SK-N-SH (cell line): ENCODE measurements at regions not wholly inside any gene's neighbourhood (a gene's known extent, or its start where the extent isn't known, plus 50 kb on each side); places are given as distances from the start of the nearest gene placed in this dataset.

Experiments used
- CTCF ChIA-PET: fragments of 300-600, 350-600 bp; formaldehyde crosslinking; extraction: SDS; loops from one replicate; lab custom pipeline; 2021; lab: Yijun Ruan, JAX
- POLR2A ChIA-PET: fragments of 350-600 bp; sonication (Branson Sonifier 250); formaldehyde crosslinking; extraction: SDS; loops from one replicate; lab custom pipeline; 2020; ENCODE audit warnings: antibody characterized with exemption, inconsistent platforms; lab: Yijun Ruan, JAX
- DNase-seq: peaks from one replicate; pipeline ENCODE4 v3.0.0; 2012
- H2AFZ ChIP-seq: fragments of 200-600 bp; sonication (generic); 2 replicates; pipeline ENCODE4 v1.8.1; 2016; ENCODE audit warnings: antibody characterized with exemption, mild to moderate bottlenecking, low read depth
- H3F3A ChIP-seq: fragments of 200-600 bp; sonication (generic); replicated peaks from 2 replicates; pipeline ENCODE3; 2016; ENCODE audit warnings: antibody characterized with exemption, mild to moderate bottlenecking; ENCODE audit not compliant: insufficient read depth
- H3K27ac ChIP-seq, 2 experiments: fragments of 200-500 bp in 1 of 2; fragments of 200-600 bp in 1 of 2; sonication (Bioruptor generic) in 1 of 2; sonication (generic), shearing (Covaris generic) in 1 of 2; 2 replicates each; pipeline versions ENCODE4 v1.5.1 to v1.6.1; 2014 to 2016; ENCODE audit warnings: low read depth in 2 of 2, inconsistent platforms in 1 of 2, low read length in 1 of 2, mild to moderate bottlenecking in 1 of 2, mixed read lengths in 1 of 2
- H3K27me3 ChIP-seq: fragments of 200-600 bp; sonication (generic), shearing (Covaris generic); 2 replicates; pipeline ENCODE4 v1.6.1; 2016; ENCODE audit warnings: mixed run types; ENCODE audit not compliant: insufficient read depth
- H3K36me3 ChIP-seq, 2 experiments: fragments of 200-500 bp in 1 of 2; fragments of 200-600 bp in 1 of 2; sonication (Bioruptor generic) in 1 of 2; sonication (generic) in 1 of 2; replicated peaks in 1 of 2; 2 replicates each; pipeline versions ENCODE3 to v1.5.1; 2014 to 2016; ENCODE audit warnings: low read length in 1 of 2, mild to moderate bottlenecking in 1 of 2; ENCODE audit not compliant: insufficient read depth in 2 of 2, control insufficient read depth in 1 of 2
- H3K4me1 ChIP-seq, 2 experiments: fragments of 200-500 bp in 1 of 2; fragments of 200-600 bp in 1 of 2; sonication (Bioruptor generic) in 1 of 2; sonication (generic), shearing (Covaris generic) in 1 of 2; 2 replicates each; pipeline versions ENCODE4 v1.5.1 to v1.6.1; 2014 to 2016; ENCODE audit warnings: low read depth in 1 of 2, low read length in 1 of 2, mixed run types in 1 of 2; ENCODE audit not compliant: insufficient read depth in 2 of 2, control insufficient read depth in 1 of 2
- H3K4me2 ChIP-seq: fragments of 200-600 bp; sonication (generic), shearing (Covaris generic); 2 replicates; pipeline ENCODE4 v1.6.1; 2017; ENCODE audit warnings: mixed run types
- H3K4me3 ChIP-seq, 2 experiments: fragments of 200-500 bp in 1 of 2; fragments of 200-600 bp in 1 of 2; sonication (Bioruptor generic) in 1 of 2; sonication (generic), shearing (Covaris generic) in 1 of 2; 2 replicates each; pipeline versions ENCODE4 v1.5.1 to v1.8.1; 2014 to 2016; ENCODE audit warnings: low read depth in 2 of 2, inconsistent platforms in 1 of 2, low read length in 1 of 2, mild to moderate bottlenecking in 1 of 2, mixed read lengths in 1 of 2, moderate library complexity in 1 of 2
- H3K79me2 ChIP-seq: fragments of 200-600 bp; sonication (generic); 2 replicates; pipeline ENCODE4 v1.8.1; 2017; ENCODE audit warnings: mild to moderate bottlenecking; ENCODE audit not compliant: insufficient read depth
- H3K9ac ChIP-seq: fragments of 200-600 bp; sonication (generic); 2 replicates; pipeline ENCODE4 v1.6.1; 2017; ENCODE audit warnings: mixed run types
- H3K9me2 ChIP-seq: fragments of 200-600 bp; sonication (generic); 2 replicates; pipeline ENCODE4 v1.6.1; 2017; ENCODE audit warnings: mixed run types
- H3K9me3 ChIP-seq: fragments of 200-600 bp; sonication (generic); 2 replicates; pipeline ENCODE4 v1.6.1; 2017; ENCODE audit warnings: mixed run types, mild to moderate bottlenecking, moderate library complexity
- H4K20me1 ChIP-seq: fragments of 200-600 bp; sonication (generic); 2 replicates; pipeline ENCODE4 v1.6.1; 2017; ENCODE audit warnings: mild to moderate bottlenecking, mixed run types; ENCODE audit not compliant: insufficient read depth
- FOXM1 ChIP-seq: IDR thresholded peaks from 2 replicates; pipeline ENCODE4 v1.4.0; 2012; ENCODE audit warnings: low read depth, mild to moderate bottlenecking
- GABPA ChIP-seq: IDR thresholded peaks from 2 replicates; pipeline ENCODE4 v1.4.0; 2012; ENCODE audit warnings: low read depth, mild to moderate bottlenecking
- IRF3 ChIP-seq: fragments of 150-350 bp; IDR thresholded peaks from 2 replicates; pipeline ENCODE4 v1.6.1; 2016; ENCODE audit warnings: mild to moderate bottlenecking, low read depth, low read length
- JUND ChIP-seq: IDR thresholded peaks from 2 replicates; pipeline ENCODE4 v1.4.0; 2012
- REST ChIP-seq: IDR thresholded peaks from 2 replicates; pipeline ENCODE4 v1.6.1; 2012; ENCODE audit warnings: mild to moderate bottlenecking, low read depth, low read length, moderate library complexity
- SIN3A ChIP-seq: IDR thresholded peaks from 2 replicates; pipeline ENCODE4 v1.6.1; 2012; ENCODE audit warnings: low read depth, mild to moderate bottlenecking, low read length, moderate library complexity, borderline replicate concordance
- SMC3 ChIP-seq: IDR thresholded peaks from 2 replicates; pipeline ENCODE4 v1.6.1; 2012; ENCODE audit warnings: low read depth, low read length, improper control_type of control experiment
- TCF12 ChIP-seq: IDR thresholded peaks from 2 replicates; pipeline ENCODE4 v1.4.0; 2012
- USF1 ChIP-seq: IDR thresholded peaks from 2 replicates; pipeline ENCODE4 v1.4.0; 2012; ENCODE audit warnings: low read depth, borderline replicate concordance
- ZBTB33 ChIP-seq: IDR thresholded peaks from 2 replicates; pipeline ENCODE4 v1.4.0; 2012; ENCODE audit warnings: low read depth, borderline replicate concordance
- WGBS: methylation state at CpG from one replicate; pipeline ENCODE4 v1.1.6; 2017; ENCODE audit warnings: low lambda C conversion rate; 5-methylcytosine and 5-hydroxymethylcytosine counted together

- POLR2A ChIA-PET: no interaction called here
- Histone ChIP-seq H3K27ac (no peak overlapping the region), H3K4me3 (no peak overlapping the region), H3K4me1 (no peaks in the 10 kb centered on the region), H3K9me2 (no peaks in the 10 kb centered on the region), H3K79me2 (no peaks in the 10 kb centered on the region), H3K27me3 (no peaks in the 10 kb centered on the region), H3K9ac (no peak overlapping the region), H3F3A (no peaks in the 10 kb centered on the region), H3K4me2 (no peak overlapping the region), H2AFZ (no peak overlapping the region), H4K20me1 (no peaks in the 10 kb centered on the region), H3K36me3 (no peaks in the 10 kb centered on the region), H3K9me3 (no peaks in the 10 kb centered on the region)
- TF ChIP-seq IRF3 (no peak), USF1 (no peak), TCF12 (no peak), REST (no peak), SMC3 (no peak), JUND (no peak), FOXM1 (no peak), SIN3A (no peak), ZBTB33 (no peak), GABPA (no peak)
- CTCF ChIA-PET: no interaction called here
- no peak for DNase-seq
- 20% methylated on average over 3 of the region's 4 CpGs for WGBS
These were observed 122.0 kb downstream of the HTR1B start for GRCh38 chr6:77341058-77341986.
